ENCODE measurements at regions not wholly inside any gene's neighbourhood (a gene's known extent, or its start where the extent isn't known, plus 50 kb on each side); places are given as distances from the start of the nearest gene placed in this dataset.
A peak's percentile ranks its signal among the peaks of the same experiment; 100 is the strongest.
"Not testable (repeated sequence)": the region's sequence is repeated elsewhere in the genome, so short reads cannot be mapped to it uniquely, and the experiment has no call there.

DNA sequence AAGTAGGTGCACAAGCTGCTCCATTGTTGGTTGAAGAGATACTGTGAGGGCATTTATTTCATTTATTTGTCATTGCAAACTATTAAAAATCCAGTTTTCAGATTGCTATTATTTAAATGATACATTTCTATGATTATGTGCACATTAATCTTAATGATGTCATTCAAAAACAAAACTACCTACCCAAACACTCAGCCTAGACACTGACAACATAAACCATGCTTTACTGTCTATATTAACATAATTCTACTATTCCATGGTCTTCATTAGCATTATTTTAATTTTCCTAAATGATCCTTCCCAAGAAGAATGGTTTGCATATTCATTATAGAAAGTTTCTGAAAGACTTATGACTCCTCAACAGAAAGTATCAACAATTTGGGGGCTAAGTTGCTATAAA is 813.0 kb upstream of the SLITRK5 start:
- no peak for DNase-seq

- DNase-seq, result no peak
These were observed 809.0 kb upstream of the SLITRK5 start for GRCh38 chr13:86862137-86862536.

GRCh38 chr13:86864376-86864775 is 806.8 kb upstream of the SLITRK5 start:
- no peak for DNase-seq

DNA sequence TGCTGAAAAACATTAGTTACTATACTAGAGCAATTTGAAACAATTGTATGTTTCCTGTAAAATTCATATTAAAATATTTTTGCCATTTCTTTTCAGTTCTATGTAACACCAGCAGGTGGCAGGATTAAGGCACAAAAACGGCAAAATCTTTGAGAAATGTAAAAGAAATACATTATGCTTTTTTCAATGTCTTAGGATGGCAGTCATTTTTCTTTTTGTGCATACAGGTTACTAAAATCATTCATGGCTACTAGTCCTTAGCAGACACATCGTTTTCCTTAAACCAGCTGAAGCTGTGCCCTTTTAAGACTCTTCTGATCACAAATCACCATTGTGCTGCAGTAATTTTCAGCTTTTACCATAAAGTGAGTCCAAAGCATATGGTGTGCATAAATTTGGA is 800.7 kb upstream of the SLITRK5 start:
- peak; percentile 7 to 50 (median 19) for DNase-seq

DNA sequence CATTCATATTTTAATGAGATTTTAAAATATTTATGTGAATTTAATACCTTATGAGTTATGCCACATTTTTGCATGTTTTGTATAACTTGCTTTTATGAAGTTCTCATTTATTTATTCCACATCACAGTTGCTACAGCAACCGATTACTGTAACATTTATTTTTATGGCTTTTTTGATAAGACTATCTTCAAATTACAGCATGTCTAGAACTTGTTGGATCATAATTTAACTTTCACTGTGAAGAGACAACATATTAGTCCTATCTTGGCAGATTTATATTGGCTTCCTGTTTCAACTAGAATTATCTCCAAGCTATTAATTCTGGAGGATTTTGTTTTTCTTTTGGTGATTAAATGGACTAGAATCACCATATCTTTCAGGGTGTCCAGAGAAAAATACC is 793.7 kb upstream of the SLITRK5 start:
- peak in 1 of 3 donors; percentile 1 for DNase-seq

DNA sequence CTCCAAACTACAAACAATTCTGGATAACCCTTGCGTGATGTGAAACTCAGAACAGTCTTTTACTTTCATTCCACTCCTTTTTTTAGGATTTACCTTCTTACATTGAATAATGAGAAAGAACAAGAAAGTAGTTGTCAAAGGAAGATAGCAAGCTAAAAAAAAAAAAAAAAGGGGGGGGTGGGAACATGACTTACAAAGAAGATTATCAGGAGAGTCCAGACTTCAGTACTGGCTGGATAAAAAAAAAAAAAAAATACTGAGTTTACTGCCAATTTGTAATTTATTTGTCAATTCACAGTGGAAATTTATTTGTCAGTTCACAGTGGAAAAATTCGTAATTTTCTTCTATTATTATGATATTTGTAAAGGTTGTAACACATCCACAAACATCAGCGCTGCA is 792.4 kb upstream of the SLITRK5 start:
- no peak for DNase-seq

- DNase-seq, result no peak
These were observed 789.8 kb upstream of the SLITRK5 start for GRCh38 chr13:86881390-86881789.

GRCh38 chr13:86882107-86882506 is 789.1 kb upstream of the SLITRK5 start:
- no peak for DNase-seq

GRCh38 chr13:86882835-86883234 is 788.3 kb upstream of the SLITRK5 start:
- no peak for DNase-seq

GRCh38 chr13:86892330-86892729 is 778.8 kb upstream of the SLITRK5 start:
- no peak for DNase-seq

GRCh38 chr13:86900906-86901305 is 770.3 kb upstream of the SLITRK5 start:
- no peak for DNase-seq

DNA sequence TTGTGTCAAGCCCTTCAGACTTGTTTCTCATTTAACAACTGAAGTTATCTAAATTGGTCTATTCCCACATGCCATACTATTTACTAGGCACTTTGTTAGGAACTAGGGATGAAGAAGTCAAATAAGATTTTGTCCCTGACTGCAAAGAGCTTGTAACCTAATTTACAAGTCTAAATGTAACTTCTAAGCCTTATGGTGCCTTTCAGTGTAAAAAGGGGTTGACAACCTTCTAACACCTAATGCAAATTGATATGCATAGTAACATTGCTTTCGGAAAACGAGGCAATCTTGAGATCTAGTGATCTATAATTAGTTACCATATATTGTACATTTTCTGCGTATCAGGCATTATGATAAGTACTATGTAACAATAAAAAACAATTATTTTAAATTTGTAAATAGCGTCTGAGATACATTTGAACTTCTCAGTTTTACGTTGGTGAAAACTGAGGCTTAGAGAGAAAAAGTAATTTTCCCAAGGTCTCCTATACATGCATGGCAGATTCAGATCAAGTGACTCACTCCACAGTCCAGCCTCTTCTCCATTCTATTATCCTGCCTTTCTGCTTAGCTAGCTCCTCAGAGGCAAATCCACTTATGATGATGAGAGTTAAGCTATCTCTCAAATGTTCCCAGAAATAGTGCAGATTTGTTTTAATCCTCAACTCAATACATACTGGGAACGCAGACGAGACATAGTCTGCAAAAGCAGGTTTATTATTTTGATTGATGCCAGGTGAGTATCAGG is 764.9 kb upstream of the SLITRK5 start:
- DNase-seq, result no peak

- no peak for DNase-seq
These were observed 764.0 kb upstream of the SLITRK5 start for GRCh38 chr13:86907156-86907555.

GRCh38 chr13:86909318-86909717 is 761.9 kb upstream of the SLITRK5 start:
- DNase-seq, result no peak

DNA sequence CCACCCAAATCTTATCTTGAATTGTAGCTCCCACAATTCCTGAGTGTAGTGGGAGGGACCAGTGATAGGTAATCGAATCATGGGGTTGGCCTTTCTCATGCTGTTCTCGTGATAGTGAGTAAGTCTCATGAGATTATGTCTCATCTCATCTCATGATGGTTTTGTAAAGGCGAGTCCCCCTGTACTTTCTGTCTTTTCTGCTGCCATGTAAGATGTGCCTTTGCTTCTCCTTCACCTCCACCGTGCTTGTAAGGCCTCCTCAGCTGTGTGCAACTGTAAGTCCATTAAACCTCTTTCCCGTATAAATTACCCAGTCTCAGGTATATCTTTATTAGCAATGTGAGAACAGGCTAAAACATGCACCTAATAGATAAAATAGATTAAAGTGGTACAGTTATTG is 756.4 kb upstream of the SLITRK5 start:
- no peak for DNase-seq

DNA sequence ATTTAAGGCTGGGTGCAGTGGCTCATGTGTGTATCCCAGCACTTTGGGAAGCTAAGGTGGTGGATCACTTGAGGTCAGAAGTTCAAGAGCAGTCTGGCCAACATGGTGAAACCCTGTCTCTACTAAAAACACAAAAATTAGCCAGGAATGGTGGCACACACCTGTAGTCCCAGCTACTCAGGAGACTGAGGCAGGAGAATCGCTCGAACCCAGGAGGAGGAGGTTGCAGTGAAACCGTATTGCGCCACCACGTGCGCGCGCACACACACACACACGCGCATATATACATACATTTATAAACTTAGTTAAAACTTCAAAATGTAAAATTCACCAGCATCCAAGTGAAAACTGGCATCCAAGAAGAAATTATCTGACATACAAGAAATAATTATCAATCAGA is 753.7 kb upstream of the SLITRK5 start:
- not testable (repeated sequence) for DNase-seq

DNA sequence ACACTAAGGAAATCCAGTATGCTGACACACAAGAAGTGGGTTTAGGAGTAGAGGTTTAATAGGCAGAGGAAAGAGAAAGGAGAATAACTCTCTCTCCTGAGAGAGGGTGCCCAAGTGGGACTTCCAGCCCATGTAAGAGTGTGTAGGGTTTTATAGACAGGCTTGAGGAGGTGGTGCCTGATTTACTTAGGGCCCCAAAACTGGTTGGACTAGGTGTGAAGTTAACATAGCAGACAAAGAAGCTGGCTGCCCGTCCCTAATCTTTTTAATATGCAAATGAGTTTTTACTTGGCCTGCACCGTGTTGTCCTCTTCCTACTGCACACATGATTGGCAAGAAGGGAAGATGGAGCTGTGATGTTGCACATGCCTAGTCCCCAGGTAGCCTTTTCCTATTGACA is 752.5 kb upstream of the SLITRK5 start:
- DNase-seq, result no peak

GRCh38 chr13:86920961-86921360 is 750.2 kb upstream of the SLITRK5 start:
- DNase-seq, result no peak

- no peak for DNase-seq
These were observed 748.2 kb upstream of the SLITRK5 start for GRCh38 chr13:86922936-86923335.

- DNase-seq, result not testable (repeated sequence)
These were observed 744.3 kb upstream of the SLITRK5 start for GRCh38 chr13:86926916-86927315.

DNA sequence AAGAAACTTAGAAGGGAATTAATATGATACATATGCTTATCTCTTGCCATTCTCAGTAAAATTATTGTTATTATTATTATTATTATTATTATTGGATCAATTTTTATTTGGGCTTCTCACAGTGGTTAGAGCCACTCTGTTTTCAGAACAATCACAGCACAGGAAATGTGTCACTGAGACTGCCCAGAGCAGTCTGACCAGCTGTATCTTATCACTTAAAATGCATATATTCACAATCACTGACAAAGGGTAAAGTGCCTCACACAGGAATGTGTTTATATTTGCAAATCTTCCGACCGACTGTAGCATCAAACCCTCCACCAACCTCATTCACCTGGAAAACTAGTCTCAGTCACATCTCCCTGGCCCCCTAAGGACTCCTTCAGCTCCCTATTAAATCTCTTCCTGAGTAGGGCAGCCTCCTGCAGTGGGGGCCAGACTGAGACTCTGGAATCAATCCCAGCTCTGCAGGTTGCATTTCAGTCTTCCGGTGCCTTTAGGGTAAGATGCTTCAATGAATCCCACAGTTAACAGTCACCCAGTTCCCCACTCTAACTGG is 738.3 kb upstream of the SLITRK5 start:
- DNase-seq, result no peak

DNA sequence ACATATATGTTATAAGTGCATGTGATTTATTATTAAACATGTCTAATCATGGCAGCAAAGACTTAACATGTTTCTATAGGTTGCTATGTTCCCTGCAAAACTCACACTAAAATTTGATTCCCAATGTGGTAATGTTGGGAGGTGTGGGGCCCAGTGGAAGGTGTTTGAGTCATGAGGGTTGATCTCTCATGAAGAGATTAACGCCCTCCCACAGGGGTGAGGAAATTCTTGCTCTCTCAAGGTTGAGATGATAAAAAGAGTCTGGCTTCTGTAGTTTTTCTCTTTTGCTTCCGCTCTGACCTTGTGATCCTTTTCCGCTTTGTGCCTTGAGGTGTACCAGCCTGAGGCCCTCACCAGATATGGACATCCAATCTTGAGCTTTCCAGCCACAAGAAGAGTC is 737.5 kb upstream of the SLITRK5 start:
- no peak for DNase-seq

GRCh38 chr13:86937316-86937715 is 733.9 kb upstream of the SLITRK5 start:
- DNase-seq, result no peak

GRCh38 chr13:86945584-86945983 is 725.6 kb upstream of the SLITRK5 start:
- DNase-seq, result no peak
